MCF 10A (cell line): ENCODE measurements at regions not wholly inside any gene's neighbourhood (a gene's known extent, or its start where the extent isn't known, plus 50 kb on each side); places are given as distances from the start of the nearest gene placed in this dataset.

Experiments used
- BruUV-seq: library from RNA; stranded (reverse); fragments of 400-500 nt; replicated peaks from 2 replicates; lab custom pipeline; 2021; lab: Mats Ljungman, UMichigan
- CTCF ChIA-PET: fragments of 300-600 bp; sonication (Branson Sonifier 250); formaldehyde crosslinking; extraction: SDS; loops from one replicate; lab custom pipeline; 2021; ENCODE audit warnings: antibody characterized with exemption, inconsistent platforms; lab: Yijun Ruan, JAX
- POLR2A ChIA-PET: fragments of 300-600, 350-650 bp; sonication (Branson Sonifier 250); formaldehyde crosslinking; extraction: SDS; loops from one replicate; lab custom pipeline; 2020; ENCODE audit warnings: antibody characterized with exemption, inconsistent platforms; lab: Yijun Ruan, JAX
- DNase-seq: peaks from one replicate; pipeline ENCODE4 v3.0.0-alpha.2; 2018; ENCODE audit not compliant: unreplicated experiment
- H3K27ac Mint-ChIP-seq: one replicate; pipeline ENCODE4 v1.8.0; 2022; ENCODE audit warnings: mild to moderate bottlenecking, low read depth, mixed read lengths; ENCODE audit not compliant: unreplicated experiment
- H3K27me3 Mint-ChIP-seq: one replicate; pipeline ENCODE4 v1.8.0; 2022; ENCODE audit warnings: mixed read lengths; ENCODE audit not compliant: insufficient read depth, unreplicated experiment
- H3K36me3 Mint-ChIP-seq: one replicate; pipeline ENCODE4 v1.8.0; 2022; ENCODE audit warnings: mild to moderate bottlenecking, moderate library complexity, mixed read lengths; ENCODE audit not compliant: insufficient read depth, unreplicated experiment
- H3K4me1 Mint-ChIP-seq: one replicate; pipeline ENCODE4 v1.8.0; 2022; ENCODE audit warnings: mixed read lengths; ENCODE audit not compliant: insufficient read depth, unreplicated experiment
- H3K4me3 Mint-ChIP-seq: one replicate; pipeline ENCODE4 v1.8.0; 2022; ENCODE audit warnings: mild to moderate bottlenecking, moderate library complexity, mixed read lengths; ENCODE audit not compliant: unreplicated experiment
- H3K9me3 Mint-ChIP-seq: one replicate; pipeline ENCODE4 v1.8.0; 2022; ENCODE audit warnings: mixed read lengths; ENCODE audit not compliant: unreplicated experiment
- intact Hi-C: fragments of 100-400 bp; cut with micrococcal nuclease; formaldehyde crosslinking; loops from 2 replicates; pipeline ENCODE4 v1.14.1; 2022
- TF ChIP-seq, protein P1 (sequence below): fragments of 200-600 bp; IDR thresholded peaks from one replicate; pipeline ENCODE4 v1.8.0; 2022; ENCODE audit warnings: antibody characterized with exemption, mild to moderate bottlenecking; ENCODE audit not compliant: unreplicated experiment

DNA sequence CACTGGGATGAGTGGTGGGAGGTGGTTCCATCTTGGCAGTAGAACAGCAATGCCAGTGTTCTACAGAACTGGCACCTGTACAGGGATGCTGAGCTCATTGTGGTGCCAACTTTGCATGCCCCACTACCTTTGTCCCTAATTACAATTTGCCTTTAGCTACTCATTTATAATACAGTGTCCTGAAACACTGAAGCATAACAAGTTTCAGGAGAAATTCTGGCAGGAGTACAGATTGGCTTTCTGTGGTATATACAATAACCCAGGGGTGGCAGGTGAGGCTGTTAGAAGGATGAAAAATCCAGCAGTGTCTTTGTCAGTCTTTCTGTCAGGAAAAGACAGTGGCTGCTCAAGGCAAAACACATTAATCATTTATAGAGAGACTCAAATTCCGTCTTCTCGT lies 240.3 kb downstream of the FAM76B start:
- Mint-ChIP-seq H3K27me3 (no peaks in the 10 kb centered on the region), H3K4me3 (no peak overlapping the region), H3K4me1 (peaks cover 3% of the 10 kb centered on the region), H3K27ac (no peak overlapping the region), H3K9me3 (no peaks in the 10 kb centered on the region), H3K36me3 (no peaks in the 10 kb centered on the region)
- intact Hi-C loops: no loop called here
- ChIA-PET POLR2A (no interaction called here), CTCF (no interaction called here)
- TF ChIP-seq, protein P1, sequence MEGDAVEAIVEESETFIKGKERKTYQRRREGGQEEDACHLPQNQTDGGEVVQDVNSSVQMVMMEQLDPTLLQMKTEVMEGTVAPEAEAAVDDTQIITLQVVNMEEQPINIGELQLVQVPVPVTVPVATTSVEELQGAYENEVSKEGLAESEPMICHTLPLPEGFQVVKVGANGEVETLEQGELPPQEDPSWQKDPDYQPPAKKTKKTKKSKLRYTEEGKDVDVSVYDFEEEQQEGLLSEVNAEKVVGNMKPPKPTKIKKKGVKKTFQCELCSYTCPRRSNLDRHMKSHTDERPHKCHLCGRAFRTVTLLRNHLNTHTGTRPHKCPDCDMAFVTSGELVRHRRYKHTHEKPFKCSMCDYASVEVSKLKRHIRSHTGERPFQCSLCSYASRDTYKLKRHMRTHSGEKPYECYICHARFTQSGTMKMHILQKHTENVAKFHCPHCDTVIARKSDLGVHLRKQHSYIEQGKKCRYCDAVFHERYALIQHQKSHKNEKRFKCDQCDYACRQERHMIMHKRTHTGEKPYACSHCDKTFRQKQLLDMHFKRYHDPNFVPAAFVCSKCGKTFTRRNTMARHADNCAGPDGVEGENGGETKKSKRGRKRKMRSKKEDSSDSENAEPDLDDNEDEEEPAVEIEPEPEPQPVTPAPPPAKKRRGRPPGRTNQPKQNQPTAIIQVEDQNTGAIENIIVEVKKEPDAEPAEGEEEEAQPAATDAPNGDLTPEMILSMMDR: no peak
- DNase-seq: no peak
- BruUV-seq: no TSS peak

DNA sequence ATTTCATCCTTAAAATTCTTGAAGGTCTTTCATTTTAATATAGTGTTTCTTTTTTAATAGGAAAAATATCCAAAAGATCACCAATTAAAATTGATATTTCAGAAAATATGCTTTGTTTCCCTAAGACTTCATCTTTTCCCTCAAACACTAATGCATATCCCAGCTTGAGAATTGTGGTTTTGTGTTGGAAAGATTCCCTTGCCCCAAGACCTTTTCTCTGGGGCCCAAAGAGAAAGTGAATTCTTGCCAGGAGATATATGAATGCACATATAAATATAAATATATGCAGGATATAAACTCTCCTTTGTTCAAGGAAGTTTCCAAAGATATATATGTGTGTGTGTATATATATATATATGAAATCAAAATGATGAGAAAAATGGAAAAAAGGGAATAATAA lies 241.2 kb downstream of the FAM76B start:
- TF ChIP-seq, protein P1: no peak
- no peaks in the 10 kb centered on the region for H3K27me3 Mint-ChIP-seq
- no peak overlapping the region for H3K27ac Mint-ChIP-seq
- no peaks in the 10 kb centered on the region for H3K9me3 Mint-ChIP-seq
- intact Hi-C loops: no loop called here
- H3K4me3 Mint-ChIP-seq: no peak overlapping the region
- no peaks in the 10 kb centered on the region for H3K36me3 Mint-ChIP-seq
- BruUV-seq: no TSS peak
- POLR2A ChIA-PET: no interaction called here
- no peak for DNase-seq
- CTCF ChIA-PET: no interaction called here
- peaks cover 5% of the 10 kb centered on the region for H3K4me1 Mint-ChIP-seq

DNA sequence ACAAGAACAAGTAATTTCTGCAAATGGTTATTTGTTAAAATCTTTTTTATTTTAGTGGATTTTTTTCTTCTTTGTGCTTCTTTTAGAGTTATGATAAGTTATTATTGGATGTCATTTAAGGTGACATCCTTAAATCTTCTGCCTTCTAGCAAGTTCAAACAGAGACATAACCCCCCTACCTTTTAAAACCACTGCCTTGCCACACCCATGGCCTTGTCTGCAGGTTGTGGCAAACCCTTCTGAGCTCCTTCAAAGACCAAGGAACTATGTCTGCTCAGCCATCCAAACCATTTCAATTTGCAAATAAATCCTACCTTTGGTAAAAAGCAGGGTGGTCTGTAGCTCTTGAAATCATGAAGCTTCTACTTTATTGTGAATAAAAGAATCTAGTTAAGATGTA lies 241.6 kb downstream of the FAM76B start:
- no peak for DNase-seq
- Mint-ChIP-seq H3K27ac (no peak overlapping the region), H3K4me1 (peaks cover 5% of the 10 kb centered on the region), H3K9me3 (no peaks in the 10 kb centered on the region), H3K36me3 (no peaks in the 10 kb centered on the region), H3K4me3 (no peak overlapping the region), H3K27me3 (no peaks in the 10 kb centered on the region)
- no TSS peak for BruUV-seq
- ChIA-PET POLR2A (no interaction called here), CTCF (no interaction called here)
- TF ChIP-seq, protein P1: no peak
- intact Hi-C loops: no loop called here

DNA sequence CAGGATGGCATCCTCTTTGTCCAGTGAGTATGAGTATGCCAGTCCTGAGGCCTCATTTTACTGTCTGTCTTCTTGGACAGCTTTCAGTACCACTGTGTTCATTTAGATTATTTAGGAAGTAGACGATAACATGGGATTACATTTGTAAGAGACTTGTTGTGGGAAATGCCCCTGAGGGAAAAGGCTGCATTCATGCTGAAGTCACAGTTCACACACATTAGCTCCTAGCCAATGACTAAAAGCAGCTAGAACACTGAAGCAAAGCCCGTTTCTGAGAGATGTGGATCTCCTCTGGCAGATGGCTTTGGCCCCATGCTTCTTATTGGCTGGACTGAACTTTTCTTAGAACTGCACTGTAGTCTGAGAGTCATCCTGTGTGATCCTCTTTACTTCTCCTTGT lies 242.4 kb downstream of the FAM76B start:
- no peak overlapping the region for H3K4me3 Mint-ChIP-seq
- DNase-seq: no peak
- TF ChIP-seq, protein P1: no peak
- no peaks in the 10 kb centered on the region for H3K9me3 Mint-ChIP-seq
- BruUV-seq: no TSS peak
- H3K4me1 Mint-ChIP-seq: peaks cover 5% of the 10 kb centered on the region
- intact Hi-C loops: no loop called here
- H3K27ac Mint-ChIP-seq: no peak overlapping the region
- ChIA-PET CTCF (interaction anchor here (0.7 kb wide), 1 partner anchor 25 kb away, joined by 3 read pairs; no protein-coding TSS in a partner anchor), POLR2A (no interaction called here)
- H3K36me3 Mint-ChIP-seq: no peaks in the 10 kb centered on the region
- no peaks in the 10 kb centered on the region for H3K27me3 Mint-ChIP-seq
